GM19372 (cell line): ENCODE measurements at regions not wholly inside any gene's neighbourhood (a gene's known extent, or its start where the extent isn't known, plus 50 kb on each side); places are given as distances from the start of the nearest gene placed in this dataset.
"Not testable (repeated sequence)": the region's sequence is repeated elsewhere in the genome, so short reads cannot be mapped to it uniquely, and the experiment has no call there.

Source experiments
- ATAC-seq: cut with Tn5 transposase; IDR thresholded peaks from one replicate; pipeline ENCODE4 v1.9.1; 2021; ENCODE audit warnings: mild to moderate bottlenecking, low read depth, moderate library complexity; ENCODE audit not compliant: unreplicated experiment

- ATAC-seq, result no peak
Observed at GRCh38 chr7:42575171-42575570, 336.7 kb downstream of the C7orf25 start.

GRCh38 chr7:42574685-42575084, 337.2 kb downstream of the C7orf25 start:
- ATAC-seq, result no peak

- ATAC-seq, result no peak
Observed at GRCh38 chr7:42573881-42574672, 337.1 kb upstream of the GLI3 start.

- ATAC-seq, result no peak
Observed at GRCh38 chr7:42572561-42572960, 335.6 kb upstream of the GLI3 start.

GRCh38 chr7:42572056-42572455, 335.0 kb upstream of the GLI3 start:
- no peak for ATAC-seq

GRCh38 chr7:42570944-42571343, 333.9 kb upstream of the GLI3 start:
- no peak for ATAC-seq

GRCh38 chr7:42567051-42567450, 330.0 kb upstream of the GLI3 start:
- no peak for ATAC-seq

GRCh38 chr7:42561797-42562196, 324.8 kb upstream of the GLI3 start:
- ATAC-seq, result no peak

GRCh38 chr7:42560866-42561265, 323.9 kb upstream of the GLI3 start:
- no peak for ATAC-seq

- ATAC-seq, result not testable (repeated sequence)
Observed at GRCh38 chr7:42554932-42555331, 317.9 kb upstream of the GLI3 start.

- no peak for ATAC-seq
Observed at GRCh38 chr7:42552227-42552626, 315.2 kb upstream of the GLI3 start.

- ATAC-seq, result no peak
Observed at GRCh38 chr7:42550706-42551470, 313.9 kb upstream of the GLI3 start.

GRCh38 chr7:42549866-42550485, 313.0 kb upstream of the GLI3 start:
- ATAC-seq, result no peak

GRCh38 chr7:42548816-42549611, 312.0 kb upstream of the GLI3 start:
- ATAC-seq, result no peak

GRCh38 chr7:42545049-42545724, 308.2 kb upstream of the GLI3 start:
- no peak for ATAC-seq

- no peak for ATAC-seq
Observed at GRCh38 chr7:42543953-42544352, 306.9 kb upstream of the GLI3 start.

- ATAC-seq, result not testable (repeated sequence)
Observed at GRCh38 chr7:42542446-42542845, 305.4 kb upstream of the GLI3 start.

- no peak for ATAC-seq
Observed at GRCh38 chr7:42534441-42534840, 297.4 kb upstream of the GLI3 start.

- ATAC-seq, result no peak
Observed at GRCh38 chr7:42527004-42527403, 290.0 kb upstream of the GLI3 start.
